Cerebellar cortex (tissue), 1 donor: ENCODE measurements at regions not wholly inside any gene's neighbourhood (a gene's known extent, or its start where the extent isn't known, plus 50 kb on each side); places are given as distances from the start of the nearest gene placed in this dataset.

Source experiments
- DNase-seq: peaks from one replicate; pipeline ENCODE4 v3.0.0-alpha.2; 2015; ENCODE audit warnings: low spot score

GRCh38 chr13:86737334-86737932, 933.7 kb upstream of the SLITRK5 start:
- no peak for DNase-seq

- DNase-seq: no peak
These were observed 929.3 kb upstream of the SLITRK5 start for GRCh38 chr13:86741762-86742285.

GRCh38 chr13:86757236-86757978, 913.8 kb upstream of the SLITRK5 start:
- no peak for DNase-seq

DNA sequence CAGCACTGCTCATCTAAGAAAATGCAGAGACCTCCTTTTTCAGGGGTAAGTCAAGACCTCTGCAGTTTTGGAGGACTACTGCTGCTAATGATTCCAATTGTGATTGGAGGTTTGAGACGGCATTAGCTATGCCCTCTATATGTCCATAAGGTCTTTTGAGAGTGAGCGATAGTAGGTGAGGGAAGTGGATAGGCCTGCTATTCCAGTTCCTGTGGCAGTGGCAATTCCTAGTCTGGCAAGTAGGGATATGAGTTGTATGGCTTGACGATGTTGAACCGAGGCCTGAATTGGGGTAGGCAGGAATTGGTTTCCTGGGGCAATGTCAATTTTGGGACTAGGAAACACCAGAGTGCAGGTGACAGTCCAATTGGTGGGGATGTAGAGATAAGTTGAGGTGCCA, 913.1 kb upstream of the SLITRK5 start:
- no peak for DNase-seq

DNA sequence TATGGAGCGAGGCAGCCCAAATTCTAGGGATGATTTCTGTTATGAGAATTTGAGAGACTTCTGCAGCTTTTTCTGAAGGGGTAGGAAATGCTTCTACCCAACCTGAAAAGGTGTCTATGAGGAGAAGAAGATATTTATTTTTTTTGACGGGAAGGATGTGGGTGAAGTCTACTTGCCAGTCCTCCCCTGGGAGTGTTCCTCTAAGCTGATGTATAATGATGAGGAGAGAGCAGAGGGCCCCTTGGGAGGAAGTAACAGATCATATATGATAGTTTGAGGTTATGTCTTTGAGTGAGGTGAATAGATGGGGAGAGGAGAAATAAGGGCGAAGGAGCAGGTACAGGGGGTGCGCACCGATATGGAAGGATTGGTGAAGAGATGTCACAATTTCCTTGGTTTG, 910.6 kb upstream of the SLITRK5 start:
- no peak for DNase-seq

DNA sequence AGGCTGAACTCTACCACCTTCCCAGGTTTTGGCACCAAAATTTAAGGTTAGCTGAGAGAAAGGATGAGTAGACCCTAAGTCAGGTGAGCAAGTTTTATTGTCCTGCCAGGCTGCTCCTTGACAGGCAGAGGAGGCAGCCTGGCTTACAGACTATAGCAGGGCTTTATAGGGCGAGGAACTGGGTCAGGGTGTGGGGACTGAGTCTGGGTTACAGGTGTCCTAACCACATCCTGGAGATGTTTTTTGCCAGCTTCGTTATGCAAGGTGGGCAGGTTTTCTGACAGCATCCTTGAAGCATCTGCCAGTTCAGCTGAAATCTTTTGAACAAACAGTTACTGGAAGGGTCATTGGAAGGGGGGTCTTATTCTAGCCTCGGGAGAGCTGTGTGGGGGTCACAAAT, 905.7 kb upstream of the SLITRK5 start:
- no peak for DNase-seq

DNA sequence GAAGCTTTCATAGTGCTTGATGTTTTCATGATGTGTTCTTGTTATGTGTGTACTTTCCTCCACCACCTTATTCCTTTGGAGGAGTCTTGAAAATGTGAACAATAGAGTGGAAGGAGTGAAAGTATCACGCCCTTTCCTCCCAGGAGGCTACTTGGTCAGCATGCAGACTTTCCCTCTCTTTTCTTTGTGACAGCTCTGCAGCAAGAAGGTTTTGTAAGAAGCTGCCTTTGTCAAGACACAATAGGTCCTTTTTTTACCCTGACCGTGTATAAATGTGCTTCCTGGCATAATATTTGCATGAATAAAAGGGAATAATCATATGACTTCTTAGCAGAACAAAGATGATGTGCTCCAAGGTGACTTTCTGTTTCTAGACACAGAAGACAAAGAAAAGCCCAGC, 882.6 kb upstream of the SLITRK5 start:
- DNase-seq: no peak

DNA sequence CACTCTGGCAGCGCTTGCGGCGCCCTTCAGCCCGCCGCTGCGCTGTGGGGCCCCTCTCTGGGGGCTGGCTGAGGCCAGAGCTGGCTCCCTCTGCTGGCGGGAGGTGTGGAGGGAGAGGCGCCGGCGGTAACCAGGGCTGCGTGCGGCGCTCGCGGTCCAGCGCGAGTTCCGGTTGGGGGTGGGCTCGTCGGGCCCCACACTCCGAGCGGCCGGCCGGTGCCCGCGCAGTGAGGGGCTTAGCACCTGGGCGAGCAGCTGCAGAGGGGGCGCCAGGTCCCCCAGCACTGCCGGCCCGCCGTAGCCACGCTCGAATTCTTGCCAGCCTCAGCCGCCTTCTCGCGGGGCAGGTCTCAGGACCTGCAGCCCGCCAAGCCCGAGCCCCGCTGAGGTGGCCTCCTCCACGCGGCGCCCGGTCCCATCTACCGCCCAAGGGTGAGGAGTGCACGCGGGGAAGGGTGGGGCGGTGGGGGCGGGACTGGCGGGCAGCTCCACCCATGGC, 879.0 kb upstream of the SLITRK5 start:
- DNase-seq: no peak

GRCh38 chr13:86795858-86796257, 875.3 kb upstream of the SLITRK5 start:
- DNase-seq: no peak

GRCh38 chr13:86810361-86810760, 860.8 kb upstream of the SLITRK5 start:
- DNase-seq: no peak

DNA sequence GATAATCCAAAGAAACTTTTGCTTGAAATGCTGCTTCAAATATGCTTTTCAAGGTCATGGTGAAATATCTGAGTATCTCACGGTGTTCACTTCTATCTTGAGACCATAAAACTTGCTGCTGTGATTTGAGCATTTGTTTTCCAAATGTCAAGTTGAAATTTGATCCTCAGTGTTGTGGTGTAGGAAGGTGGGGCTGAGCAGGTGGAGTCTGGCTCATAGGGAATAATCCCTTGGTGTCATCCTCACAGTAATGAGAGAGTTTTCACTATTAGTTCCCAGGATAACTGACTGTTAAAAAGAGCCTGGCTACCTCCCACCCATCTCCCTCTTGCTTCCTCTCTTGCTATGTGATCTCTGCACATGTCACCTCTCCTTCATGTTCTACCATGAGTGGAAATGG, 858.0 kb upstream of the SLITRK5 start:
- DNase-seq: no peak

- no peak for DNase-seq
These were observed 845.8 kb upstream of the SLITRK5 start for GRCh38 chr13:86825410-86825809.

DNA sequence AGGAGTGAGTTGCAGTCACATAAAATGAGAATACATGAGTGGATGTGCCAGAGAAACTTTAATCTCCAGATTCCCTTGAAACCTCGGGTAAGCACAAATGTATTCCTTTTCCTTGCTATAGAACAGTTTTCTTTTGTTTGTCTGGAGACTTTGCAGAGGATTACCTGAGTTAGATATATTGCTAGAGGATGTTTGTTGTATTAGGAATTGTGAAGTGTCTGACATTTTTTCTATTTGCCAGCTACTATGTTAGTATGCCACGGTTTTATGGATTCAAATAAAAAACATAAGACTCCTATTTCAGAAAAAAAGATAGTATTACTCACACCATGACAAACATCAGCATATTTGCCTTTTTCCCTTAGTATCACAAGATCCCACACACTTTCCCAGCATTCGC, 844.9 kb upstream of the SLITRK5 start:
- DNase-seq: no peak

GRCh38 chr13:86830046-86830445, 841.1 kb upstream of the SLITRK5 start:
- DNase-seq: no peak

DNA sequence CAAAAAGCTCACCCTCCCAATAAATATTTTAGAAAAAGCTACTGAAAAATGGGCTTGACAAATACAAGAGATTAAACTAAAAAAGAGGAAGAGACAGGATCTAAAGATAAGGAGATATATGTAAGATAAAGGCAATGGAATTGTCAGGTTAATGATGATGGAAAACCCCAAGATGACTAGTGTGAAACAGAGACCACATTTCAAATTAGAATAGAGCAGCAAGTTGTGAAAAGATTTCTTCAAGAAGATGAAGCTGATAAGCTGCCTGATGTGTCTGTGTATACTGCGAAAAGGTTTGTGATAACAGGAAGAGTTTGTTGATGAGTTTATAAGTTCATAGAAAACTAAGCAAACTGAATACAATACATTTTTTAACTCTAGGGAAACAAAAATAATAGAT, 840.1 kb upstream of the SLITRK5 start:
- no peak for DNase-seq

DNA sequence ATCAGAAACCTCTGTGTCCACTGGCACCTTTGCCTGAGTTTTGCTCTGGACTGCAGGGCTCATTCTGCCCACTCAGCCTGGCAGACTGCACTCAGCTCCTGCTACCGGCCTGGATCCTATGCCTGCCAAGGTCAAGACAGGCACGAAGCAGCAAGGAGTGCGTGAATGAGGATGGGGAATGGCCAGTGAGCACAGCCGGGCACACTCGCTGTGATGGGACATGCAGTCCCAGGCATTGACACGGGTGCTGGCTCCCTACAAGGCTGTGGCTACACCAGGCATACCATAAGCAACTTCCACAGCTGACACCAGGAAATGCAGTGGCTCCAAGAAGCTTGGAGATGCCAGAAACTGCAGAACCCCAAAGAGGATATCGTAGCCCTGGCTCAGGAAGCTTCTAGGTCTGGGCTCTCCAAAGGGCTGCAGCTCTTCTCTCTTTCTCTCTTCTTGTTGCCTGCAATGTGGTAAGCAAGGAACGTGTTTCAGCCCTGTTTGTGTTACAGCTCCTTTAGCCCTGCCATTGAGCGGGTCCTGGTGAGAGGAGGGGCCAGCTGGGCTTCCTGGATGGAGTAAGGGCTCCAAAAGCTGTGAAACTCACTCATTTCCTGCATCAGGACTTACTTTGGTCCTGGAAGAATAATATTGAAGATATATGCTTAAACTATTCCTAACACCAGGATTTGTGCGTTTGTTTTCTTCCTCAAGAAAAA, 832.6 kb upstream of the SLITRK5 start:
- no peak for DNase-seq

DNA sequence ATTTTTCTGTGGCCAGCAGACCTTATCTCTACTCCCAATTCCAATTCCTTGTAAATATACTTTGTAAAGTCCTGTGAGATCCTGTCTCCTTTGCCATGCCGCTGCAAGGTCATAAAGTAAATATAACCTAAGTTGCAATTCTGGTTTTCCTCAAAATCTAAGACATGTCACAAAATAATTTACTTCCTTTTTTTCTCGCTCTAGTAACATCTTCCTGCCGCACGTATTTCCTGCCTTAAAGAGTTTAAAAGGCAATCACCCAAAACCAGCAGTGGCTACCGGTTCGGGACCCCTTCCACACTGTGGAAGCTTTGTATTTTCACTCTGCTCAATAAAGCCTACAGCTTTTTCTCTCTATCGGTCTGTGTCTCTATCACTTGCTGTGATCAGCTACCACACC, 832.0 kb upstream of the SLITRK5 start:
- DNase-seq: no peak

DNA sequence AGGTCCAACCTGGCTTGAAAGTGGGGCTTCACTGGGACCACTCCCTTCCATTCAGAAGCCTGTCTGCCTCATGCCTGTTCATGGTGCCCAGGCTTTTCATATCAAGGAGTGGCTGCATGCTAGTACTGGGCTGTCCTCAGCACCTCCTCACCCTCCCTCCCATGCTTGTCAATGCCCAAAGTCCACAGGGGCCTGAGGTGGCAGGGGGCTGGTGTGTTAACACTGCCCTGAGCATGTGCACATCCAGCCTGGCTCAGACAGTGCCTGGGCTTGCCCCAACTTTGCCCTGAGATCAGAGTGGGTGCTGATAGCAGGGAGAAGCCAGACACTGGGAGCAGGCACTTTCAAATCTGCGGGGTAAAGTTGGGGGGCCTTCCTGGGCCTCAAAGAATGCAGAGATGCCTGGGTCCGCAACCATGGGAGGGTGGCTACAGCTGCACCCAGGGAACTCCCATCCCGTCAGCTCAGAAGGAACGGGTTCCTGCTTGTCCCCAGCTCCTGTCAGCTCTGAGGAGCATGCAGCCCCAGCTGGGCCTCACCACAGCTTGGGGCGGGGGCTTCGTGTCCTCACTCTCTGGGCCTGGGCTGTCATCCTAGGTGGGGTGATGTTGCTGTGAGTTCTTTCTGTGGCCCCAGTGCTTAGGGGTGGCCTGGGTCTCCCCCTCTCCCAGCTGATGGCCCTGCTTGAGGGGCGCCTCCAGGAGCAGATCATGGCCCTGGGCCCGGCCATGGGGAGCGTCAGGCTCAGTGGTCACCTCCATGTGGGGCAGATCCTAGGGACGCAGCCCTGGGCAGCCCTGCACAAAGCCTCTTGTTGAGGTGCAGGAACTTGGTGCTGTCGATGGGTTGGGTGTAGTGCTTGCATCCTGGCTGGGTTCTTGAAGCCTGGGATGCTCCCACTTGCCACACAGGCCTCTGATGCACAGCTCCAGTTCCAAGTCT, 830.6 kb upstream of the SLITRK5 start:
- DNase-seq: no peak

- no peak for DNase-seq
These were observed 829.9 kb upstream of the SLITRK5 start for GRCh38 chr13:86841264-86841663.

DNA sequence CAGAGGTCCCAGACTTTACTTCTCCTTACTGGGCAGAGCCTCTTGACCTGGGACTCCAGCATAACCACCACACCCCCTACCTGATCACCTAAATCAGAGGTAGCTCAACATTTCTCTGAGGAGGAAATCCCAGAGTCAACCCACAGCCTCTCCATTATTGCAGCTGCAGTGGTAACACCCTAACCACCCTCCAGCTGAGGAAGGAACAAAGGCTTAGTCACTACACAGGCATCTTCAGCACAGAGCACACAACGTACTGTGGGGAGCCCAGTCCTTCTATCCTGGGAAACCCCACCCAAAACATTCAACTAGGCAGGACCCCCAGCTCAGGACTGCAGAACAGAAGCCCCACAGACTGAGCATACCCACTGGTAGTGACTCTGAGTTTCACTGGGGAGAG, 824.7 kb upstream of the SLITRK5 start:
- no peak for DNase-seq

DNA sequence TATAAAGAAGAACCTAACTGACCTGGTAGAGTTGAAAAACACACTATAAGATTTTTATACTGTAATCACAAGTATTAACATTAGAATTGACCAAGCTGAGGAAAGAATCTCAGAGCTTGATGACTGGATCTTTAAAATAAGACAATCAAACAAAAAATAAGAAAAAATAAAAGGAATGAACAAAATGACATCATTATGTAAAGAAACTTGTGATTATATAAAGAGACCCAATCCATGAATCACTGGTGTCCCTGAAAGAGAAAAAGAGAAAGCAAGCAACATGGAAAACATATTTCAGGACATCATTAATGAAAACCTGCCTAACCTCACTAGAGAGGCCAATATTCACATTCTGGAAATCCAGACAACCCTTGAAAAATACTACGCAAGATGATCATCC, 822.5 kb upstream of the SLITRK5 start:
- DNase-seq: no peak

DNA sequence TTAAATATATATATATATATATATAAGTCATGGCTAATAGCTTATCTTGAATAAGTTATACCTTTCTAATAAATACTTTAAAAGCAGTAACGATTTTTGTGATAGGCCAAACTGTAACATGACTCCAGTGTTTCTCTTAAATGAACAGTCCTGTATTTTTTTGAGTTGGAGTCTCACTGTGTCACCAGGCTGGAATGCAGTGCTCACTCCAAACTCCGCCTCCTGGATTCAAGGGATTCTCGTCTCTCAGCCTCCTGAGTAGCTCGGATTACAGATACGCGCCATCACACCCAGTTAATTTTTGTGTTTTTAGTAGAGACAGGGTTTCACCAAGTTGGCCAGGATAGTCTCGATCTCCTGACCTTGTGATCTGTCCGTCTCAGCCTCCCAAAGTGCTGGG, 814.2 kb upstream of the SLITRK5 start:
- no peak for DNase-seq
